Hepatic stellate cell (primary cell): ENCODE measurements at regions not wholly inside any gene's neighbourhood (a gene's known extent, or its start where the extent isn't known, plus 50 kb on each side); places are given as distances from the start of the nearest gene placed in this dataset.
A peak's percentile ranks its signal among the peaks of the same experiment; 100 is the strongest.
"Not testable (repeated sequence)": the region's sequence is repeated elsewhere in the genome, so short reads cannot be mapped to it uniquely, and the experiment has no call there.

ENCODE experiments used
- DNase-seq: peaks from one replicate; pipeline ENCODE4 v3.0.0; 2011; ENCODE audit warnings: low spot score

GRCh38 chr16:86835982-86836381 is 257.6 kb downstream of the FOXL1 start:
- no peak for DNase-seq

GRCh38 chr16:86836503-86837129 is 258.3 kb downstream of the FOXL1 start:
- DNase-seq = peak; percentile 87

GRCh38 chr16:86843812-86844211 is 265.5 kb downstream of the FOXL1 start:
- DNase-seq = no peak

- no peak for DNase-seq
Observed at GRCh38 chr16:86844695-86845094, 266.3 kb downstream of the FOXL1 start.

- DNase-seq = no peak
Observed at GRCh38 chr16:86846136-86846535, 267.8 kb downstream of the FOXL1 start.

GRCh38 chr16:86848821-86849220 is 270.5 kb downstream of the FOXL1 start:
- DNase-seq = peak; percentile 75

GRCh38 chr16:86850670-86851069 is 272.3 kb downstream of the FOXL1 start:
- no peak for DNase-seq

- no peak for DNase-seq
Observed at GRCh38 chr16:86852135-86852534, 273.8 kb downstream of the FOXL1 start.

GRCh38 chr16:86854058-86854621 is 275.8 kb downstream of the FOXL1 start:
- DNase-seq = no peak

- no peak for DNase-seq
Observed at GRCh38 chr16:86854626-86855294, 276.4 kb downstream of the FOXL1 start.

- DNase-seq = no peak
Observed at GRCh38 chr16:86856946-86857586, 278.7 kb downstream of the FOXL1 start.

- no peak for DNase-seq
Observed at GRCh38 chr16:86857807-86858206, 279.5 kb downstream of the FOXL1 start.

- DNase-seq = no peak
Observed at GRCh38 chr16:86858501-86858900, 280.2 kb downstream of the FOXL1 start.

GRCh38 chr16:86861270-86861858 is 283.0 kb downstream of the FOXL1 start:
- not testable (repeated sequence) for DNase-seq

GRCh38 chr16:86862595-86863280 is 284.4 kb downstream of the FOXL1 start:
- DNase-seq = no peak

GRCh38 chr16:86863609-86864008 is 285.3 kb downstream of the FOXL1 start:
- no peak for DNase-seq

- no peak for DNase-seq
Observed at GRCh38 chr16:86864586-86864985, 286.2 kb downstream of the FOXL1 start.

- DNase-seq = peak; percentile 61
Observed at GRCh38 chr16:86865851-86866662, 287.7 kb downstream of the FOXL1 start.

- no peak for DNase-seq
Observed at GRCh38 chr16:86866986-86867722, 288.8 kb downstream of the FOXL1 start.

GRCh38 chr16:86868070-86868469 is 289.7 kb downstream of the FOXL1 start:
- DNase-seq = no peak

- DNase-seq = no peak
Observed at GRCh38 chr16:86868786-86869185, 290.4 kb downstream of the FOXL1 start.
